ENCODE measurements at regions not wholly inside any gene's neighbourhood (a gene's known extent, or its start where the extent isn't known, plus 50 kb on each side); places are given as distances from the start of the nearest gene placed in this dataset.

- no peak for DNase-seq (ENCODE audit: low read depth in 2 of 2)
- Histone ChIP-seq H3K9me3 (ENCODE audit: control insufficient read depth, insufficient read depth, low read depth, low read length) (no peaks in the 10 kb centered on the region), H3K36me3 (ENCODE audit: control insufficient read depth, insufficient read depth, low read length) (no peaks in the 10 kb centered on the region), H3K27ac (ENCODE audit: insufficient read depth, low read length) (no peak overlapping the region), H3K27me3 (ENCODE audit: control insufficient read depth, insufficient read depth, low read length) (no peaks in the 10 kb centered on the region), H2AFZ (ENCODE audit: low read length) (no peak overlapping the region), H3K9ac (ENCODE audit: insufficient read depth, low read length) (no peak overlapping the region), H3K79me2 (ENCODE audit: control insufficient read depth, insufficient read depth, low read length) (no peaks in the 10 kb centered on the region), H3K4me3 (replicated peaks in 1 of 4; ENCODE audit: control extremely low read depth in 1 of 4, insufficient read depth in 1 of 4, low read depth in 3 of 4, low read length in 4 of 4) (no peak overlapping the region), H3K4me1 (ENCODE audit: control insufficient read depth, extremely low read depth, insufficient read depth, low read length) (no peaks in the 10 kb centered on the region), H3K4me2 (ENCODE audit: extremely low read depth, insufficient read depth, low read length) (no peak overlapping the region), H4K20me1 (ENCODE audit: control insufficient read depth, extremely low read depth, insufficient read depth, low read length) (no peaks in the 10 kb centered on the region)
- TF ChIP-seq EZH2 (IDR thresholded peaks at IDR 0.05; ENCODE audit: low read length, missing control alignments) (no peak), CTCF (conservative IDR thresholded peaks at IDR 0.05 in 1 of 2, IDR thresholded peaks at IDR 0.05 in 1 of 2; ENCODE audit: low read depth in 1 of 2, low read length in 2 of 2) (no peak)
These were observed 245.8 kb downstream of the EIPR1 start for GRCh38 chr2:3131636-3132326.

GRCh38 chr2:3130889-3131635 is 246.6 kb downstream of the EIPR1 start:
- TF ChIP-seq EZH2 (IDR thresholded peaks at IDR 0.05; ENCODE audit: low read length, missing control alignments) (no peak), CTCF (conservative IDR thresholded peaks at IDR 0.05 in 1 of 2, IDR thresholded peaks at IDR 0.05 in 1 of 2; ENCODE audit: low read depth in 1 of 2, low read length in 2 of 2) (no peak)
- Histone ChIP-seq H3K4me1 (ENCODE audit: control insufficient read depth, extremely low read depth, insufficient read depth, low read length) (no peaks in the 10 kb centered on the region), H2AFZ (ENCODE audit: low read length) (no peak overlapping the region), H3K4me3 (replicated peaks in 1 of 4; ENCODE audit: control extremely low read depth in 1 of 4, insufficient read depth in 1 of 4, low read depth in 3 of 4, low read length in 4 of 4) (no peak overlapping the region), H3K79me2 (ENCODE audit: control insufficient read depth, insufficient read depth, low read length) (no peaks in the 10 kb centered on the region), H3K27me3 (ENCODE audit: control insufficient read depth, insufficient read depth, low read length) (no peaks in the 10 kb centered on the region), H4K20me1 (ENCODE audit: control insufficient read depth, extremely low read depth, insufficient read depth, low read length) (no peaks in the 10 kb centered on the region), H3K36me3 (ENCODE audit: control insufficient read depth, insufficient read depth, low read length) (no peaks in the 10 kb centered on the region), H3K9me3 (ENCODE audit: control insufficient read depth, insufficient read depth, low read depth, low read length) (no peaks in the 10 kb centered on the region), H3K27ac (ENCODE audit: insufficient read depth, low read length) (no peak overlapping the region), H3K4me2 (ENCODE audit: extremely low read depth, insufficient read depth, low read length) (no peak overlapping the region), H3K9ac (ENCODE audit: insufficient read depth, low read length) (no peak overlapping the region)
- DNase-seq (ENCODE audit: low read depth in 2 of 2) = no peak

- no peaks in the 10 kb centered on the region for H3K27me3 ChIP-seq (ENCODE audit: control insufficient read depth, insufficient read depth, low read length)
- DNase-seq (ENCODE audit: low read depth in 2 of 2) = no peak
- no peaks in the 10 kb centered on the region for H3K4me1 ChIP-seq (ENCODE audit: control insufficient read depth, extremely low read depth, insufficient read depth, low read length)
- no peaks in the 10 kb centered on the region for H4K20me1 ChIP-seq (ENCODE audit: control insufficient read depth, extremely low read depth, insufficient read depth, low read length)
- no peak overlapping the region for H3K9ac ChIP-seq (ENCODE audit: insufficient read depth, low read length)
- H3K36me3 ChIP-seq (ENCODE audit: control insufficient read depth, insufficient read depth, low read length) = no peaks in the 10 kb centered on the region
- TF ChIP-seq CTCF (conservative IDR thresholded peaks at IDR 0.05 in 1 of 2, IDR thresholded peaks at IDR 0.05 in 1 of 2; ENCODE audit: low read depth in 1 of 2, low read length in 2 of 2) (no peak), EZH2 (IDR thresholded peaks at IDR 0.05; ENCODE audit: low read length, missing control alignments) (no peak)
- no peak overlapping the region for H3K27ac ChIP-seq (ENCODE audit: insufficient read depth, low read length)
- no peak overlapping the region for H3K4me3 ChIP-seq (replicated peaks in 1 of 4; ENCODE audit: control extremely low read depth in 1 of 4, insufficient read depth in 1 of 4, low read depth in 3 of 4, low read length in 4 of 4)
- no peak overlapping the region for H2AFZ ChIP-seq (ENCODE audit: low read length)
- H3K4me2 ChIP-seq (ENCODE audit: extremely low read depth, insufficient read depth, low read length) = no peak overlapping the region
- no peaks in the 10 kb centered on the region for H3K9me3 ChIP-seq (ENCODE audit: control insufficient read depth, insufficient read depth, low read depth, low read length)
- no peaks in the 10 kb centered on the region for H3K79me2 ChIP-seq (ENCODE audit: control insufficient read depth, insufficient read depth, low read length)
These were observed 247.2 kb downstream of the EIPR1 start for GRCh38 chr2:3130444-3130843.

All from fibroblast of lung (primary cell).